ENCODE measurements at regions not wholly inside any gene's neighbourhood (a gene's known extent, or its start where the extent isn't known, plus 50 kb on each side); places are given as distances from the start of the nearest gene placed in this dataset.

DNA sequence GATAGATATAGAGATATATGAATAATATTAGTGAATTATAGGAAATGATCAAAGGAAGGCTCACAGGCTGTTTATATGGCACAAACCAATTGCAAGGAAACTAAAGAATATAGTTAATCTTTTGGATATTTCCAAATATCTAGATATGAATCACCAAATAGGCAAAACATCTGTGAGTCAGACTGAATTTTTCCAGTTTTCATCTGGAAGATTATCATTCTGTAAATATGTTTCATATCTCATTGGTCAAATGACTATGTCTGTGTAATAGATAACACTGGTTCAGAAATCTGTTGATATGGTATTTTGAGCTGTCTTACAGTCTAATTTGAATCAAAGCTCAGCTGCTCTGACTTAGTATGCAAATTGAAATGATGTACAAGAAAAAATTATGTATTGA lies 303.6 kb downstream of the FAM133A start (continued):
- TF ChIP-seq, protein P1, sequence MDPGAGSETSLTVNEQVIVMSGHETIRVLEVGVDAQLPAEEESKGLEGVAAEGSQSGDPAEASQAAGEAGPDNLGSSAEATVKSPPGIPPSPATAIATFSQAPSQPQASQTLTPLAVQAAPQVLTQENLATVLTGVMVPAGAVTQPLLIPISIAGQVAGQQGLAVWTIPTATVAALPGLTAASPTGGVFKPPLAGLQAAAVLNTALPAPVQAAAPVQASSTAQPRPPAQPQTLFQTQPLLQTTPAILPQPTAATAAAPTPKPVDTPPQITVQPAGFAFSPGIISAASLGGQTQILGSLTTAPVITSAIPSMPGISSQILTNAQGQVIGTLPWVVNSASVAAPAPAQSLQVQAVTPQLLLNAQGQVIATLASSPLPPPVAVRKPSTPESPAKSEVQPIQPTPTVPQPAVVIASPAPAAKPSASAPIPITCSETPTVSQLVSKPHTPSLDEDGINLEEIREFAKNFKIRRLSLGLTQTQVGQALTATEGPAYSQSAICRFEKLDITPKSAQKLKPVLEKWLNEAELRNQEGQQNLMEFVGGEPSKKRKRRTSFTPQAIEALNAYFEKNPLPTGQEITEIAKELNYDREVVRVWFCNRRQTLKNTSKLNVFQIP (CRISPR knock-in tag; IDR thresholded peaks at IDR 0.05; ENCODE audit: borderline replicate concordance, low read depth): no peak
- TF ChIP-seq RARB (CRISPR knock-in tag; IDR thresholded peaks at IDR 0.05): no peak

GRCh38 chrX:93985344-93986307 lies 311.6 kb downstream of the FAM133A start:
- ATAC-seq: no peak
- no peak for TF ChIP-seq ZFP3 (CRISPR knock-in tag; IDR thresholded peaks at IDR 0.05)
- no peak for TF ChIP-seq TOX (CRISPR knock-in tag; IDR thresholded peaks at IDR 0.05; ENCODE audit: borderline replicate concordance)
- TF ChIP-seq, protein P1 (CRISPR knock-in tag; IDR thresholded peaks at IDR 0.05; ENCODE audit: borderline replicate concordance, low read depth): no peak
- TF ChIP-seq CREB5 (CRISPR knock-in tag; IDR thresholded peaks at IDR 0.05; ENCODE audit: low read depth): no peak
- TF ChIP-seq OSR1 (CRISPR knock-in tag; IDR thresholded peaks at IDR 0.05): no peak
- no peak for TF ChIP-seq ZNF70 (CRISPR knock-in tag; IDR thresholded peaks at IDR 0.05)
- TF ChIP-seq ISL1 (CRISPR knock-in tag; IDR thresholded peaks at IDR 0.05): no peak
- no peak for TF ChIP-seq ARNTL (CRISPR knock-in tag; IDR thresholded peaks at IDR 0.05; ENCODE audit: borderline replicate concordance, low read depth)

Measured in SK-N-SH treated with all-trans-retinoic acid at 6 μM for 48 hours (cell line).